Stomach (tissue), 4 donors: ENCODE measurements at regions not wholly inside any gene's neighbourhood (a gene's known extent, or its start where the extent isn't known, plus 50 kb on each side); places are given as distances from the start of the nearest gene placed in this dataset.

Experiments
- EP300 ChIP-seq: sonication (generic); formaldehyde crosslinking; IDR thresholded peaks from one replicate; pipeline ENCODE4 v1.6.1; 2017; ENCODE audit warnings: antibody characterized with exemption
- POLR2A ChIP-seq, 4 donors: fragments of 450-650 bp; IDR thresholded peaks; one replicate each; pipeline ENCODE4 v1.6.1; 2016; ENCODE audit warnings: antibody characterized with exemption in 4 of 4, control low read depth in 2 of 4, mild to moderate bottlenecking in 1 of 4, moderate library complexity in 1 of 4
- POLR2AphosphoS5 ChIP-seq, 3 donors: sonication (generic); formaldehyde crosslinking; IDR thresholded peaks; one replicate each; pipeline ENCODE4 v1.6.1; 2016; ENCODE audit warnings: antibody characterized with exemption in 3 of 3
- TF ChIP-seq, protein P1 (sequence below), 7 experiments: fragments of 450-650 bp in 4 of 7; fragments of 200-600 bp in 3 of 7; sonication (generic) in 3 of 7; IDR thresholded peaks; one replicate each; pipeline ENCODE4 v1.5.1; 2016 to 2019; ENCODE audit warnings: antibody characterized with exemption in 7 of 7, control low read depth in 2 of 7, mild to moderate bottlenecking in 1 of 7

GRCh38 chr15:96576596-96576995, 246.1 kb downstream of the NR2F2 start:
- TF ChIP-seq, protein P1, sequence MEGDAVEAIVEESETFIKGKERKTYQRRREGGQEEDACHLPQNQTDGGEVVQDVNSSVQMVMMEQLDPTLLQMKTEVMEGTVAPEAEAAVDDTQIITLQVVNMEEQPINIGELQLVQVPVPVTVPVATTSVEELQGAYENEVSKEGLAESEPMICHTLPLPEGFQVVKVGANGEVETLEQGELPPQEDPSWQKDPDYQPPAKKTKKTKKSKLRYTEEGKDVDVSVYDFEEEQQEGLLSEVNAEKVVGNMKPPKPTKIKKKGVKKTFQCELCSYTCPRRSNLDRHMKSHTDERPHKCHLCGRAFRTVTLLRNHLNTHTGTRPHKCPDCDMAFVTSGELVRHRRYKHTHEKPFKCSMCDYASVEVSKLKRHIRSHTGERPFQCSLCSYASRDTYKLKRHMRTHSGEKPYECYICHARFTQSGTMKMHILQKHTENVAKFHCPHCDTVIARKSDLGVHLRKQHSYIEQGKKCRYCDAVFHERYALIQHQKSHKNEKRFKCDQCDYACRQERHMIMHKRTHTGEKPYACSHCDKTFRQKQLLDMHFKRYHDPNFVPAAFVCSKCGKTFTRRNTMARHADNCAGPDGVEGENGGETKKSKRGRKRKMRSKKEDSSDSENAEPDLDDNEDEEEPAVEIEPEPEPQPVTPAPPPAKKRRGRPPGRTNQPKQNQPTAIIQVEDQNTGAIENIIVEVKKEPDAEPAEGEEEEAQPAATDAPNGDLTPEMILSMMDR (IDR thresholded peaks at IDR 0.05) = no peak
- TF ChIP-seq POLR2AphosphoS5 (IDR thresholded peaks at IDR 0.05) = no peak
- no peak for TF ChIP-seq POLR2A (IDR thresholded peaks at IDR 0.05)
- TF ChIP-seq EP300 = no peak
